Stimulated activated CD4-positive, alpha-beta T cell treated with anti-CD3 and anti-CD28 coated beads, Interleukin-15, amount 100 ng/mL, for 48 hours (primary cell): ENCODE measurements at regions not wholly inside any gene's neighbourhood (a gene's known extent, or its start where the extent isn't known, plus 50 kb on each side); places are given as distances from the start of the nearest gene placed in this dataset.

Source experiments
- DNase-seq, 2 donors: peaks; one replicate each; pipeline ENCODE4 v3.0.0-alpha.2; 2020; ENCODE audit warnings: low read depth in 2 of 2

DNA sequence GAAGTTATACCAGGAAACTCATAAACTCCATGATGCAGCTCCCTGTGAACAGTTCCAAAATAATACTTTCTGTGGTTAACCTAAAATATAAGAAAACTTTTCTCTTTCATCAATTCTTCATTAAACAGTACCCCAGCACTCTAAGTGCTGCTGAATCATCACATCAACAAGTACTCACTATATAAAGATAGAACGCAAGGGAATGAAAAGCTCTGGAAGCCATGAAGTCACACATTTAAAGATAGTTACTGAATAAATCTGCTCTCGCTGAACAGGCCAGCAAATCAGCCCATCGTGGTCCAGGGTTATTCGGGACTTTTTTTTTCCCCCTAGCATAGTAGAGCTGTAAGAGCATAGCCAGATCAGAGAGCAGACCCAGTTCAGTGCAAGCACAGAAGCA is 254.3 kb downstream of the IPMK start:
- DNase-seq: no peak

DNA sequence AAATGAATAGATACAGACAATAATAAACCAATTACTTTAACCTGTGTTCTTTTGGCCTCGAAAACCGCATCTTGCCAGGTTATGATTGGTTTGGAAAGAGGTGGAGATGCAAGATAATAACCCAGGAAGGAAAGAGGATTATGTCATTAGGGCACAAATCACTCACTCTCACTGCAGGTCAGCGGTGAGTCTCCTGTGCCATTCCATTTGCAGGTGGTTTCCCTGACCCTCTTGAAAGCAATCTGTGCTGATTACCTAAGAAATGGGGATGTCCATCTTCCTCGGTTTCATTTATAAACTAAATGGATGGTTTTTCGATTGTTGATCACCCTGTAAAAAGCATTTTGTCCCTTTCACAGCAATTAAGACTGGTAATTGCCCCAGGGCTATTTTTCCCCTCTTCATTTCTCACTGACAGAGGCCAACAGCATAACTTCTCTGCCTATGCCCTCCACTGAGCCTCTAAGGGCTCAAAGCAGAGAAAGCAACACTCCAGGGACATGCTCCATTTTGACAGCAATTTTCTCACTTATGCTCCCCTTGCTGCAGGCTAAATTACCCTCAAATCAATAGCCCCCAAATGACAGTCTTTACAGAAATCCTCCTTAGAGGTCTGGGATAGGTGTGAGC is 257.5 kb downstream of the IPMK start:
- DNase-seq: no peak

DNA sequence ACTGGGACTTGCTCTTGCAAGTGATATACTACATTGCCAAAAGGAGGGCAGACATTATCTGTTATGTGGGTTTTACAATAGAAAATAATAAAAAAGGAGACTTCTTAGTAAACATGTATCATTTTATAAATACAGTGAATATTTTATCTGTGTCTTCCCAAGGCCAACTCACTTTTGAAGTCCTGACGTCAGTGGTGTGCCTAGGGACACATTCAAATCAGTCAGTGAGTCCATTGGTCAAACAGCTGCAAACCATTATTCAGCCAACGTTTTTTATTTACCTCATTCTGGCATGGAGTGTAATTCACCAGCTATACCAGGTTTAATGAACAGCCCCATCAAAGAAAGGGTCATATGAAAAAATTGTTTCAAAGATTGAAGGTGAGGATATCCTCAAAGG is 263.7 kb downstream of the IPMK start:
- no peak for DNase-seq

- DNase-seq: no peak
Measured at GRCh38 chr10:58001159-58001558, 266.5 kb downstream of the IPMK start.

- DNase-seq: no peak
Measured at GRCh38 chr10:57996536-57996935, 271.2 kb downstream of the IPMK start.

DNA sequence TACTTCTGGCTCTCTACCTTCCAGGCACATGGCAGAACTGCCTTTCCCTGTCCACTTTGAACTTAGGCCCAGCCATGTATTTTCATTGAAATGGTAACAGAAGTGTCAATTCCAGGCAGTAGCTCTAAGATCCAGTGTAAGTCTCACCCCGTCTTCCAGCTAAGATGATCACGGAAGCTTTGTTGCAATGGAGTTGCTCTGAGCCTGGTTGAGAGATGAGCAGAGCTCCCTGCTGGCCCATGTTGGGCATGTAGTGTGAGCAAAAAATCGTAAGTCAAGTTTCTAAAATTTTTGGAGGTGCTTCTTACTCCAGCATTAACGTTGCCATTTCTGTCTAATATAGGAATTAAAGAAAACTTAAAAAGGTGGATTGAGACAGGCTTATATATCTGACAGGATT is 274.4 kb downstream of the IPMK start:
- DNase-seq: no peak

DNA sequence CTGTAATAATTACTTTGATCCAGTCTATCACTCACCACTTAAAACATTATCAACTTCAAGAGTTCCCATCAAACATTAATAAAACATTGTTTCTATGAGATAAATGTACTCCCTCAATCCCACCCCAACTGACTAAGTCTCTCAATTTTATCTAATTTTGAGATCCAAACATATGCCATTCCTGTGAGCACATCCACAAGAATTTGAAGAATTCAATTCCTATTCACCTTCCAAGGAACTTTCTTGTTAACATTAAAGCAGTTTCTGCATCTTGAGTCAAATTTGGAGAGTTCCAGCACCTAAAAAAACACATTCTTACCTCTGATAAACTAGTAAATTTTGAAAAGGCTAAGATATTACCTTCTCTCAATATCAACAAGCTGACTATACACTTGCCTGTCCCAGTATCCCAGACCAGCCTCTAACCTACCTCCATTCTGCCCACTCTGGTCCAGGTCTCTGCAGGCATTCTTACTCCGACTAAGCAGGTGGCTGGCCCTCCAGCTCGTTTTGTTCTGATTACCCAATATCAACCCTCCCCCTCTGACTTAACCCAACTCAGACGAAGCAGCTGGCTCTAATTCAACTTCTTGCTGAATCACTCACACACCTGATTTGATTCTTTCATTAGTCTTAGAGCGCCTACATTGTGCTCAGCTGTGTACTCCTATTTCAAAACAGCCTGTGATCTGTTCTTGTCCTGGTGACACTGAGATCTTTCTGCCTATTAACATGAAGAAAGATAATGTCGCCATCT is 275.2 kb downstream of the IPMK start:
- DNase-seq: no peak

GRCh38 chr10:57988964-57989363 is 278.7 kb downstream of the IPMK start:
- no peak for DNase-seq

- no peak for DNase-seq
Measured at GRCh38 chr10:57987055-57987721, 280.5 kb downstream of the IPMK start.

GRCh38 chr10:57986422-57986821 is 281.3 kb downstream of the IPMK start:
- no peak for DNase-seq

DNA sequence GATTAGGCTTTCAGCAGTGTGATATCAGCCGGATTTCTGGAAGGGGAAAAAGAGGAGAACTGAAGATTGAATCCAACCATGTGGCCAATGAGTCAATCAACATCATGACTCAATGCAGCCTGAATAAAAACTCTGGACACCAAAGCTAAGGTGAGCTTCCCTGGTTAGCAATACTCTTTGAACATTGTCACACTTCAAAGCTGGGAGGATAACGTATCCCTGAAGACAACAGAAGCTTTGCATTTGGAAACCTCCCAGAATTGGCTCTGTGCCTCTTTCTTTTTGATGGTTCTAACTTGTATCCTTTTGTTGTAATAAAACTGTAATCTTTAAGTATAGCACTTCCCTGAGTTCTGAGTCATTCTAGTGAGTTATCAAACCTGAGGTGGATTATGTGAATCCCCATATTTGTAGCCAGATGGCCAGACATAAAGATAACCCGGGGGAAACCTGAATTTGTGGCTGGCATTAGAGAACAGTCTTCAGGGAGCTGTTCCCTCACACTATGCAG is 284.4 kb downstream of the IPMK start:
- no peak for DNase-seq

DNA sequence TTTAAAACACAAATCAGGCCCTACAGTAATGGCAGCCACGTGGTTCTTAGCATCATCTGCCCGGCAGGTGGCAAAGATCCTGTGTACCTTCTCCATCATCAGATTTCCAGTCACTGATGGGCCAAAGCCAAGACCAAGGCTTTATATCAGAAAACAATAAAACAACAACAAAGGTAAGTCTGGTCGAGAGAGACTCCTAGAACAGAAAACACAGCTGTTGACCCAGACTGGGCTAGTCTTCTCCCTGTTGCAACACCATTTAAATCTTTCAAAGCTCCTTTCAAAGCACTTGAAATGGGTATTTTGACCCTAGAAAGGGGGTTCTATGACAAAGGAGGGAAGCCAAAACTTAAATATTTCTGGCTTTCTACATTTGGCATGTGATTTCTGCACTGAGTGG is 285.6 kb downstream of the IPMK start:
- no peak for DNase-seq

DNA sequence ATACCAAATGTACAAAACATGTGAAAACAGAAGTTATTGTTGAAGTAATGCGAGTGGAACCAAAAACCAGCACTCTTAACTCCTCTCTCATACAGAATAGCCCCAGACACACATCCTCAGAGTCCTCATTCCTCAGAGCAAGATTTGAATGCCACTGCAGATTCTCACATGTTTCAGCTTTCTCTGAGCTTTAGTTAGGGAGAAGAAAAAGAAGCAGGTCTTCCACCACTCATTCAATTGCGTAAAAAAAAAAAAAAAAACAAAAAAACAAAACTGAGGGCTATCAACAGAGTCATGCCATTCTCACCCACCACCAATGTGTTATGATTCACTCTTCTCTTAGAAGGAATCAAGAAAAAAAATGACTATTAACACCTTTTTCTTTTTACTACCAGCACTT is 287.7 kb downstream of the IPMK start:
- no peak for DNase-seq

- no peak for DNase-seq
Measured at GRCh38 chr10:57979491-57979890, 288.2 kb downstream of the IPMK start.

DNA sequence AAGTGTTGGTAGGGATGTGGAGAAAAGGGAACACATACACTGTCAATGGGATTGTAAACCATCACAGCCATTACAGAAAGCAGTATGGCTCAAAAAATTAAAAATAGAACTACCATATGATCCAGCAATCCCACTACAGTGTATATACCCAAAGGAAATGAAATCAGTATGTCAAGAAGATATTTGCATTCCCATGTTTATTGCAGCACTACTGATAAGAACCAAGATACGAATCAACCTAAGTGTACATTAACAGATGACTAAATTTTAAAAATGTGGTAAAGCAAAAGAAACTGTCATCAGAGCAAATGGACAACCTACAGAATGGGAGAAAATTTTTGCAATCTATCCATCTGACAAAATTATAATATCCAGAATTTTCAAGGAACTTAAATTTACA is 290.4 kb downstream of the IPMK start:
- DNase-seq: no peak

GRCh38 chr10:57973451-57973850 is 294.2 kb downstream of the IPMK start:
- no peak for DNase-seq

- DNase-seq: no peak
Measured at GRCh38 chr10:57972783-57973182, 294.9 kb downstream of the IPMK start.

GRCh38 chr10:57968328-57969016 is 299.2 kb downstream of the IPMK start:
- DNase-seq: no peak

- DNase-seq: no peak
Measured at GRCh38 chr10:57964351-57964750, 303.3 kb downstream of the IPMK start.

DNA sequence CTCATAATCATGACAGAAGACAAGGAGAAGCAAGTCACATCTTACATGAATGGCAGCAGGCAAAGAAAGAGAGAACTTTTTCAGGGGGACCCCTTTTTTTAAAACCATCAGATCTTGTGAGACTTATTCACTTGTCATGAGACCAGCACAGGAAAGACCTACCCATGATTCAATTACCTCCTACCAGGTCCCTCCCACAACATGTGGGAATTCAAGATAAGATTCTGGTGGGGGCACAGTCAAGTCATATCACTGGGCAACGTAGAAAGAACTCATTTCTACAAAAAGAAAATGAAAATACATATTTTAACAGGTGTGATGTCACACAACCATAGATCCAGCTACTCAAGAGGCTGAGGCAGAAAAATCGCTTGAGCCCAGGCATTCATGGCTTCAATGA is 304.1 kb downstream of the IPMK start:
- no peak for DNase-seq

DNA sequence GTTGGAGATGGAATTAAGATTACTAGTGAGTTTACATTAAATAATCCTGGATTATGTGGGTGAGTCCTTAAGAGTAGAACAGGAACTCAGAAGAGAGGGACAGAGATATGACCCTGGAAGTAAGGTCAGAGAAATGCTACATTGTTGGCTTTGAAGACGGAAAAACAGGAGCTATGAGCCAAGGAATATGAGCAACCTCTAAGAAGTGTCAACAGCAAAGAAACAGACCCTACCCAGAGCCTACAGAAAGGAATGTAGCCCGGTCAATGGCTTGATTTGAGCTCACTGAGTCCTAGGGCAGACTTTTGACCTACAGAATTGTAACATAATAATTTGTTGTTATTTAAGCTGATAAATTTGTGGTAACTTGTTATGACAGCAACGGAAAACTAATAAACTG is 304.9 kb downstream of the IPMK start:
- DNase-seq: no peak

DNA sequence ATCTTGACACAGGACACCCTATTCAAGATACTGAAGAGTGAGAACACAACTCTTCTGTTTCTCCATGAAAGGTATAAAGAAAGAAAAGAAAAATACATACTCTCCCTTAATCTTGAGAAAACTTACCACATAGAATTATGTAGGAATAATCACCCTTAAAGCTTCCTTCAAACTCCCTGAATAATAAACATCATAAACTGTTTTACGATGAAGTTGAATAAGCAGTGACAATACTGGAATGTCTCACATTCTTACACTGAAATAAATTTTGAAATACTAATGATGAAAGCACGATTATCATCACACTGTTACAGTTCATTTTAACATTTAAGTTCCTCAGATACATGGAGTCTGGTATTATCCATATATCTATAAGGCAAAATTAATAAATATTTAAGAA is 306.2 kb downstream of the IPMK start:
- no peak for DNase-seq
